AG04450 (cell line): ENCODE measurements at regions not wholly inside any gene's neighbourhood (a gene's known extent, or its start where the extent isn't known, plus 50 kb on each side); places are given as distances from the start of the nearest gene placed in this dataset.

ENCODE experiments used
- CTCF ChIA-PET: fragments of 300-600, 350-600 bp; formaldehyde crosslinking; extraction: SDS; loops from one replicate; lab custom pipeline; 2022; ENCODE audit warnings: antibody characterized with exemption, inconsistent platforms; lab: Charles Lee
- POLR2A ChIA-PET: fragments of 350-600 bp; formaldehyde crosslinking; extraction: SDS; loops from one replicate; lab custom pipeline; 2021; ENCODE audit warnings: antibody characterized with exemption, inconsistent platforms; lab: Yijun Ruan, JAX
- DNase-seq: peaks from one replicate; pipeline ENCODE4 v3.0.0-alpha.2; 2011; ENCODE audit warnings: low read depth, low spot score
- H3K27ac ChIP-seq: one replicate; pipeline ENCODE4 v1.5.1; 2012; ENCODE audit warnings: low read depth, low read length, control low read depth
- H3K27me3 ChIP-seq: one replicate; pipeline ENCODE4 v1.6.0; 2012; ENCODE audit warnings: low read length; ENCODE audit not compliant: control insufficient read depth, insufficient read depth
- H3K4me3 ChIP-seq: 2 replicates; pipeline ENCODE4 v1.5.1; 2011; ENCODE audit warnings: mild to moderate bottlenecking, low read depth, low read length, control low read depth
- H3K9me3 ChIP-seq: 2 replicates; pipeline ENCODE4 v1.5.1; 2012; ENCODE audit warnings: low read length; ENCODE audit not compliant: control insufficient read depth, insufficient read depth
- TF ChIP-seq, protein P1 (sequence below): IDR thresholded peaks from 2 replicates; pipeline ENCODE4 v1.5.1; 2011; ENCODE audit warnings: low read depth, low read length, control low read depth, inconsistent platforms

GRCh38 chr4:133377286-133377685 is 228.2 kb downstream of the PCDH10 start:
- Histone ChIP-seq H3K27me3 (no peaks in the 10 kb centered on the region), H3K4me3 (no peak overlapping the region), H3K9me3 (no peaks in the 10 kb centered on the region), H3K27ac (no peak overlapping the region)
- POLR2A ChIA-PET, result no interaction called here
- no peak for DNase-seq
- CTCF ChIA-PET, result no interaction called here
- TF ChIP-seq, protein P1, sequence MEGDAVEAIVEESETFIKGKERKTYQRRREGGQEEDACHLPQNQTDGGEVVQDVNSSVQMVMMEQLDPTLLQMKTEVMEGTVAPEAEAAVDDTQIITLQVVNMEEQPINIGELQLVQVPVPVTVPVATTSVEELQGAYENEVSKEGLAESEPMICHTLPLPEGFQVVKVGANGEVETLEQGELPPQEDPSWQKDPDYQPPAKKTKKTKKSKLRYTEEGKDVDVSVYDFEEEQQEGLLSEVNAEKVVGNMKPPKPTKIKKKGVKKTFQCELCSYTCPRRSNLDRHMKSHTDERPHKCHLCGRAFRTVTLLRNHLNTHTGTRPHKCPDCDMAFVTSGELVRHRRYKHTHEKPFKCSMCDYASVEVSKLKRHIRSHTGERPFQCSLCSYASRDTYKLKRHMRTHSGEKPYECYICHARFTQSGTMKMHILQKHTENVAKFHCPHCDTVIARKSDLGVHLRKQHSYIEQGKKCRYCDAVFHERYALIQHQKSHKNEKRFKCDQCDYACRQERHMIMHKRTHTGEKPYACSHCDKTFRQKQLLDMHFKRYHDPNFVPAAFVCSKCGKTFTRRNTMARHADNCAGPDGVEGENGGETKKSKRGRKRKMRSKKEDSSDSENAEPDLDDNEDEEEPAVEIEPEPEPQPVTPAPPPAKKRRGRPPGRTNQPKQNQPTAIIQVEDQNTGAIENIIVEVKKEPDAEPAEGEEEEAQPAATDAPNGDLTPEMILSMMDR, result no peak

DNA sequence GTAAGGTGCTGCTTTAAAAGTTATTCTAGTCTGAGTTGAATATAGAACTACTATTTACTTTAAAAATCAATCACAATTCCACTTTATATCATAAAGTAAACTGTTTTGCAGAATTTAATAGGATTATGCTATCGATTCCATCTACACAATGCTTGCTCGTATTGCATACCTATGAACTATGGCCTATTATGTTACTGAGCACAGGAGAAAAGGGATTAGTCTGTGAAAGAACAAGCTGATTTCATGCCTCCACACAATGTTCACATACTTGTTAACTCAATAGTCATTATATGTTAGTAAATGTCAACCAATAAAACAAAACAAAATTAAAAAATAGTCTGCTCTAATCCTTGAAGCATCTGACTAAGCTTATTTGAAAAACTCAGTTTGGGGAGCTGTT is 223.6 kb downstream of the PCDH10 start:
- no peak overlapping the region for H3K4me3 ChIP-seq
- TF ChIP-seq, protein P1, result no peak
- CTCF ChIA-PET, result no interaction called here
- no peak overlapping the region for H3K27ac ChIP-seq
- DNase-seq, result no peak
- H3K9me3 ChIP-seq, result no peaks in the 10 kb centered on the region
- POLR2A ChIA-PET, result no interaction called here
- no peaks in the 10 kb centered on the region for H3K27me3 ChIP-seq

- TF ChIP-seq, protein P1, result no peak
- DNase-seq, result no peak
- ChIA-PET POLR2A (no interaction called here), CTCF (no interaction called here)
- no peak overlapping the region for H3K27ac ChIP-seq
- no peaks in the 10 kb centered on the region for H3K27me3 ChIP-seq
- H3K4me3 ChIP-seq, result no peak overlapping the region
- no peaks in the 10 kb centered on the region for H3K9me3 ChIP-seq
Measured at GRCh38 chr4:133355633-133356032, 206.5 kb downstream of the PCDH10 start.

- ChIA-PET POLR2A (no interaction called here), CTCF (no interaction called here)
- no peak for DNase-seq
- H3K27ac ChIP-seq, result no peak overlapping the region
- no peaks in the 10 kb centered on the region for H3K27me3 ChIP-seq
- H3K4me3 ChIP-seq, result no peak overlapping the region
- TF ChIP-seq, protein P1, result no peak
- no peaks in the 10 kb centered on the region for H3K9me3 ChIP-seq
Measured at GRCh38 chr4:133347409-133347808, 198.3 kb downstream of the PCDH10 start.

GRCh38 chr4:133324491-133324890 is 175.4 kb downstream of the PCDH10 start:
- H3K27ac ChIP-seq, result no peak overlapping the region
- POLR2A ChIA-PET, result no interaction called here
- DNase-seq, result no peak
- TF ChIP-seq, protein P1, result no peak
- no peaks in the 10 kb centered on the region for H3K27me3 ChIP-seq
- H3K9me3 ChIP-seq, result no peaks in the 10 kb centered on the region
- CTCF ChIA-PET, result interaction anchor here (0.7 kb wide), 1 partner anchor 148 kb away, joined by 4 read pairs; no protein-coding TSS in a partner anchor
- H3K4me3 ChIP-seq, result no peak overlapping the region
